HG03280 (cell line): ENCODE measurements at regions not wholly inside any gene's neighbourhood (a gene's known extent, or its start where the extent isn't known, plus 50 kb on each side); places are given as distances from the start of the nearest gene placed in this dataset.

Source experiments
- ATAC-seq: cut with Tn5 transposase; IDR thresholded peaks from one replicate; pipeline ENCODE4 v1.9.1; 2021; ENCODE audit warnings: mild to moderate bottlenecking, moderate library complexity; ENCODE audit not compliant: unreplicated experiment

- ATAC-seq = no peak
Observed at GRCh38 chr5:174326372-174326771, 280.9 kb downstream of the NSG2 start.

GRCh38 chr5:174327317-174327864, 281.9 kb downstream of the NSG2 start:
- ATAC-seq = peak; percentile 70

DNA sequence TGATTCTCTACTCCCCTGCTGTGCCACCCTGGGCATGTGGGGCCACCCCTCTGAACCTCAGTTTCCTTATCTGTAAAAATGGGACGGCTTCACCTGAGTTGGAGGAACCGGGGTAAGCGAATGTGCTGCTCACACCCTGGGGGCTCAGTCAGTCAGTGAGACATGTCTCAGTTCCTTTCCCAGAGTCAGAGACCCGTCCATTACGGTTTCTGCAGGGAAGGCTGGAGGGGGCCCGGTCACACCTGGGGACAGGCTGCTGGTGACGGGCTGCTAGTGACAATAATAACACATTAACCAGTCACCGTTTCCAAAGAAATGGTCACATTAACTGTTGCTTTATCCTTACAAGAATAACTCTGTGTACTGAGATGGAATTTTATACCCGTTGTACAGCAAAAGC, 282.4 kb downstream of the NSG2 start:
- ATAC-seq = no peak

DNA sequence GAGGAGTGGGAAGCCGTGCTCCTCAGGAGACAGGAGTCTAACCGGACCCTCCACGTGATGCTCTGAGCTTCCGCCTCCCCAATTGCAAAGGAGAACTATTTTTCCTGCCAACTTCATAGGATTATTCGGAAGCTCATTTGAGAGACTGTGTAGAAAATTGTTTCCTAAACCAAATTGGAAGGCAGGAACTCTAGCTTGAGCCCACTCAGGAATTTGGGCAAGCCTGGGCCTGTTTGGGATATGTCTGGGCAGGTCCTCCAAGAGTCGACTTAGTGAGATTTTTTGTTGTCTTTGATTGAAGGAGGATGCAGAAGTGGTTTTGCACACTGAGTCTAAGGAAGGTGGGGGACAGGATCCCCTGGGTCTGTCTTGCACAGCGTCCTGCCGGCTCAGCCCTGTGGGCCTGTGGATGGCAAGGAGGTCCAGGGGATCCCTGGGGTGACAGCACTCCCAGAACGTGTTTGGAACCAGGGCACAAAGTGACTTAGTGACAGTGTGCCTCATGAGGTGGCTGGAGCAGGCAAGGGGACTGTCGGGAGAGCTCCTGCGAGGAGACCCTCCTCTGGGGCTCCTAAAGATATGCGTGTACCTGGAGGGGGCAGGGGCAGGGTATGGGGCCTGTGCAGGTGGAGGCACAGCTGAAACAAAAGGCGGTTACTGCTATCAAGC, 283.3 kb downstream of the NSG2 start:
- ATAC-seq = no peak

- ATAC-seq = no peak
Observed at GRCh38 chr5:174329738-174330137, 284.2 kb downstream of the NSG2 start.

- ATAC-seq = no peak
Observed at GRCh38 chr5:174335682-174336364, 290.3 kb downstream of the NSG2 start.

DNA sequence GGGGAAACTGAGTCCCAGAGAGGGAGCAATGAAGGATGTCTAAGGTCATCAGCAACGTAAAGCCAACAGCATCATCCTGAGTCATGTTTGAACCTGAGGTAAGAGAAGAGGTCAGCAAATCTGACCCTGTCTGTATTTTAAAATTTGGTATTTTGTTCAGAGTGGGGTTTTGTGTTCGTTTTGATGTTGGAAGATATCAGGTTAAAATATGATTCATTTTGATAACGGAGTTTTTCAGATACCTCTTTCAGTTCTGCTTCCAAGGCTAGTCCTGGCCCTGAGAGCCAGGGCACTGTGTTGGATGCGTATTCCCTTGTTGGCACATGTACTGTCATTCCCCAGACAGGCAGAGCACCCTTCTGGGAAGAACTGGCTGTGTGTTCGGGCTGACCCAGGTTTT, 291.0 kb downstream of the NSG2 start:
- ATAC-seq = no peak

DNA sequence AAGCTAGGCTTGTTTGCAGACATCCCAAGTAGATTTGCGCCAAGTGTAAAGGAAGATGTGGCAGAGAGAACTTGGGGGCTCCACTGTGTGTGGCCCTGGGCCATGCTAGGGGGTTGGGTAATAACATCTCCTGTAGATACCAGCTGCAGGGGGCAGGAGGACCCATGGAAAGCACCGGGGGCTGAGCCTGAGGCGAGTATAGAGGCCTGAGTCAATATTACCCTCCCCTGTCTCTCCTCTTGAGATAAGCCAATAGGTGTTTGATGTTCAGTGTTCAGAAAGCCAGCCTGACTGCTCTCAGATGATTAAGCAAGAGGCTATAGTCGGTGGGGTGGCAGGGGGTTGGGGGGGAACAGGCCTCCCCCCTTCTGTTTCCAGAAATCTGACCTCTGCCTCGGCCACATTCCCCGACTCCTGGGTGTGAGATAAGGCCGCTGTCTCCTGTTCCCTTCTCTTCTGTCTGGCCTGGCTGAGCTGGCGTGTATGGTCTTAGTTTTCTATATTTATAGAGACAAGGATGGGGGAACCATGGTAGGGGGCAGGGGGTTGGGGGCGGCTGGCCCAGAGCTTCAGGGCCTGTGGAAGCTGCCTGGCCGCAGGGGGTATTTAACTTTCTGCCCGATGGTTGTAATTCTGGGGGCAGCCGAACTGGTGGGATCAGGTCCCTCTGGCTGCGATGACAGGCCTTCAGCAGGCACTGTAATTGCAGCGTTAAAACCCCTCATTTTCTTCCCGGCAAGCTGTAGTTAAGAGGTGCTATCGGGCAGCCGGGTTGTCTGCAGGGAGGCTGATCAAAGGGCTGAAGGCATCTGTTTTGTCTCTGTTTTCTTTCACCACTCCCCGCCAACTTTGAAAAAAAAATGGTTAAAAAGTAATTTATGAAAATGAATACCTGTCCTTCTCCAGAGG, 292.0 kb downstream of the NSG2 start:
- ATAC-seq = no peak

GRCh38 chr5:174338185-174339010, 292.9 kb downstream of the NSG2 start:
- no peak for ATAC-seq

- no peak for ATAC-seq
Observed at GRCh38 chr5:174339130-174339529, 293.6 kb downstream of the NSG2 start.

GRCh38 chr5:174340226-174340625, 294.7 kb downstream of the NSG2 start:
- ATAC-seq = no peak

DNA sequence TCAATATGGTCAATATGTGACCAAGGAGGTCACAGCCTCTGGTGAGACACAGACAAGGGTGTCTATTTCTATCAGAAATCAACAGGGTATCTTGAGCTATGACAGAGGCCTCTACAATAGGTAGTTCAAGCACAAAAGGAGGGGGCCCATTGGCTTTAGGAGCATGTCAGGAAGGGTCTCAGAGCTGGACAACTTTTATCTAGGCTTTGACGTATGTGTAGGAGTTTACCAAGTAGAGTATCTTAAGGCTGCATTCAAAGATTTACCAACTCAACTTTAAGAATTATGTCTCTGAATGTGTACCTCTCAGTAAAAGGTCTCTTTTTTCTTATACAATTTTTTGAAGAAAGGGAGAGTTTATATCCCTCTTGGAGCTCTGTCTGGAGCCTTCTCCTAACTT, 297.2 kb downstream of the NSG2 start:
- ATAC-seq = no peak

GRCh38 chr5:174343826-174344225, 298.3 kb downstream of the NSG2 start:
- no peak for ATAC-seq

GRCh38 chr5:174344335-174344734, 298.8 kb downstream of the NSG2 start:
- ATAC-seq = no peak

DNA sequence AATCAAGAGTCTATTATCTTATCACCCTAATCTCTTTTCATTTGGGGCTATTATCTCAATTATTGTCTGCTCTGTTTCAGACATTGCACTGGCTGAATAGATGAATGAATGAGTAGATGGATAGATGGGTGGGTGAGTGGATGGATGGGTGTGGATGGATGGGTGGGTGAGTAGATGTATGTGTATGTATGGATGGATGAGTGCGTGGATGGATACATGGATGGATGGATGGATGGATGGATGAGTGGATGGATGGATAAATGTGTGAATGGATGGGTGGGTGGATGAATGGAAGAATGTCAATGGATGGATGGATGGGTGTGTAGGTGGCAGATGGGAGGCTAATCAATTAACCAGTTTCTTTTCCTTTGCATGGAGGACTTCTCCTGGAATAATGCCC, 301.7 kb downstream of the NSG2 start:
- ATAC-seq = no peak

GRCh38 chr5:174348311-174348981, 302.9 kb downstream of the NSG2 start:
- no peak for ATAC-seq

DNA sequence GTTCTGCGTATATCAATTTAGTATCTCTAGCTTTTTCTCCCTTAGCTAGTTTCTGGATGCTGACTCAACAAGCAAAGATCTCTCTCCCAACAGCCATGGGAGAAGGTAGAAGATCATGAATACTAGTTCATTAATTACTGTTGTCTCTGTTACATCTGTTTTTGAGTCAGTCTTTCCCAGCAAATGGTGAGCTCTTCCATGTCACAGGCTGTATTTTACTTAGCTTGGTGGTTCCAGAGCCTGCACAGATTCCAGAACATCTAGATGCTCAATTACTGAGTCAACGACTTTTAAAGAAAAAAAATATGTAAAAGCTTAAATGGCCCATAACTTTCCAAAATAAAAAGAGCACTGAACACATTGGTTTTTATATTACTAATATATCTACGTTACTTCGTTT, 307.2 kb downstream of the NSG2 start:
- ATAC-seq = no peak

DNA sequence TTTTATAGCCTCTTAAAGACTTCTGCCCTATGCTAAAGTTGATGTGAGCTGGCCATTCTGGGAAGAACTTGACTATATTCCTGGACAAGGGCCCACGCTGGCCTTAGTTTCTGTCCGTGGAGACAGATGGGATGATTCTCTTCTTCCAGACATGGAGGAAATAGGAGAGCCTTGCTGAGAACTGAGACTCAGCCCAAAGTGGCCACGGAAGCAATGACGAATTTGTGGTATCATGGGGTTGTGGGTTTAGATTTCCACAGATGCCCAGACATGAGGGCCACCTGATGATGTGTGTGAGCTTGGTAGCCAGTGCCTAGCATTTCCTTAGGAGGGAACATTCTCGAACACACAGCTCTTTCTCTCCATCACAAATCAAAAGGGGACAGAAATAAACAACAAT, 309.1 kb downstream of the NSG2 start:
- no peak for ATAC-seq

- ATAC-seq = no peak
Observed at GRCh38 chr5:174355208-174355612, 309.7 kb downstream of the NSG2 start.

DNA sequence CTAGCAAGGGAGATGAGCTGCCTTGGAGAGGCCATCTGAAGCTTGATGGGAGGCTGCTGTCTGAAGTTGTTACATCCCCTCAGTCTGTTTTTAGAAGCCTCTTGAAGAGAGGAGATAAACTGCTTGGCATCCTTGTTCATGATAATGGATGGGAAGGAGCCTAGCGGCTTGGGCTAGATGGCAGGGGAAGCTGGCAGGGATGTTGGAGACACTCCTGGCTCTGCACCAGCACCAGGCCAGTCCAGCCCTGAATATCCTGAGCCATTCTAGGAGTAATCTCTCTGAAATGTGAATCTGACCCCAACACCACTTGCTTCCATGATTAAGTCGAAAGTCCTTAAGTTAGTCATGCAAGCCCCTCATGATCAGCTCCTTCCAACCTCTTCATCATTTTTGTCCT, 310.5 kb downstream of the NSG2 start:
- ATAC-seq = no peak
